ENCODE measurements at regions not wholly inside any gene's neighbourhood (a gene's known extent, or its start where the extent isn't known, plus 50 kb on each side); places are given as distances from the start of the nearest gene placed in this dataset.

GRCh38 chr6:81309811-81310210, 442.7 kb downstream of the TENT5A start:
- Histone ChIP-seq H3K27ac (no peak overlapping the region), H3K9me3 (no peaks in the 10 kb centered on the region), H3K36me3 (no peaks in the 10 kb centered on the region)

GRCh38 chr6:81308577-81309279, 443.8 kb downstream of the TENT5A start:
- Histone ChIP-seq H3K4me1 (ENCODE audit: control insufficient read depth in 1 of 2, insufficient read depth in 1 of 2, low read depth in 1 of 2, low read length in 1 of 2) (no peaks in the 10 kb centered on the region), H3K27ac (no peak overlapping the region), H3K4me3 (ENCODE audit: low read depth in 1 of 2, low read length in 1 of 2) (no peak overlapping the region), H3K36me3 (no peaks in the 10 kb centered on the region), H3K27me3 (no peaks in the 10 kb centered on the region), H3K9me3 (no peaks in the 10 kb centered on the region)
- TF ChIP-seq CTCF (IDR thresholded peaks at IDR 0.05), result no peak

More at GRCh38 chr6:81309811-81310210, 442.7 kb downstream of the TENT5A start:
- no peak overlapping the region for H3K4me3 ChIP-seq (ENCODE audit: low read depth in 1 of 2, low read length in 1 of 2)
- H3K27me3 ChIP-seq, result no peaks in the 10 kb centered on the region
- TF ChIP-seq CTCF (IDR thresholded peaks at IDR 0.05), result no peak
- no peaks in the 10 kb centered on the region for H3K4me1 ChIP-seq (ENCODE audit: control insufficient read depth in 1 of 2, insufficient read depth in 1 of 2, low read depth in 1 of 2, low read length in 1 of 2)

- Histone ChIP-seq H3K27me3 (no peaks in the 10 kb centered on the region), H3K27ac (no peak overlapping the region), H3K36me3 (no peaks in the 10 kb centered on the region), H3K4me1 (ENCODE audit: control insufficient read depth in 1 of 2, insufficient read depth in 1 of 2, low read depth in 1 of 2, low read length in 1 of 2) (no peaks in the 10 kb centered on the region), H3K4me3 (ENCODE audit: low read depth in 1 of 2, low read length in 1 of 2) (no peak overlapping the region), H3K9me3 (no peaks in the 10 kb centered on the region)
- no peak for TF ChIP-seq CTCF (IDR thresholded peaks at IDR 0.05)
These were observed 444.7 kb downstream of the TENT5A start for GRCh38 chr6:81307651-81308214.

- TF ChIP-seq CTCF (IDR thresholded peaks at IDR 0.05), result no peak
- Histone ChIP-seq H3K4me3 (ENCODE audit: low read depth in 1 of 2, low read length in 1 of 2) (no peak overlapping the region), H3K27ac (no peak overlapping the region)
These were observed 448.0 kb downstream of the TENT5A start for GRCh38 chr6:81304466-81304865.

GRCh38 chr6:81300961-81301360, 451.5 kb downstream of the TENT5A start:
- TF ChIP-seq CTCF (IDR thresholded peaks at IDR 0.05), result no peak
- Histone ChIP-seq H3K4me3 (ENCODE audit: low read depth in 1 of 2, low read length in 1 of 2) (no peak overlapping the region), H3K27ac (no peak overlapping the region), H3K4me1 (ENCODE audit: control insufficient read depth in 1 of 2, insufficient read depth in 1 of 2, low read depth in 1 of 2, low read length in 1 of 2) (no peaks in the 10 kb centered on the region), H3K9me3 (no peaks in the 10 kb centered on the region), H3K27me3 (no peaks in the 10 kb centered on the region), H3K36me3 (no peaks in the 10 kb centered on the region)

More at GRCh38 chr6:81304466-81304865, 448.0 kb downstream of the TENT5A start:
- no peaks in the 10 kb centered on the region for H3K4me1 ChIP-seq (ENCODE audit: control insufficient read depth in 1 of 2, insufficient read depth in 1 of 2, low read depth in 1 of 2, low read length in 1 of 2)
- H3K36me3 ChIP-seq, result no peaks in the 10 kb centered on the region
- no peaks in the 10 kb centered on the region for H3K9me3 ChIP-seq
- H3K27me3 ChIP-seq, result no peaks in the 10 kb centered on the region

All from neutrophil (primary cell).